Spleen (tissue), 11 donors: ENCODE measurements at regions not wholly inside any gene's neighbourhood (a gene's known extent, or its start where the extent isn't known, plus 50 kb on each side); places are given as distances from the start of the nearest gene placed in this dataset.
"Not testable (repeated sequence)": the region's sequence is repeated elsewhere in the genome, so short reads cannot be mapped to it uniquely, and the experiment has no call there.

ENCODE experiments used
- DNase-seq: peaks from one replicate; pipeline ENCODE4 v3.0.0-alpha.2; 2020
- H3K27ac ChIP-seq, 8 donors: fragments of 200-600 bp; sonication (generic) in 7 of 8; 1 replicate in 4 of 8; 2 replicates in 4 of 8; pipeline versions ENCODE4 v1.5.0 to v1.8.0; 2016 to 2021; ENCODE audit warnings: inconsistent platforms in 4 of 8, mild to moderate bottlenecking in 4 of 8, moderate library complexity in 1 of 8
- H3K27me3 ChIP-seq, 7 donors: fragments of 200-600 bp; sonication (generic) in 6 of 7; replicated peaks in 1 of 7; 1 replicate in 4 of 7; 2 replicates in 3 of 7; pipeline versions ENCODE4 v1.5.0 to v1.8.0; 2016 to 2021; ENCODE audit warnings: inconsistent platforms in 3 of 7, mild to moderate bottlenecking in 1 of 7
- H3K36me3 ChIP-seq, 6 donors: fragments of 200-600 bp; sonication (generic) in 5 of 6; 1 replicate in 4 of 6; 2 replicates in 2 of 6; pipeline versions ENCODE4 v1.5.0 to v1.8.0; 2016 to 2021; ENCODE audit warnings: inconsistent platforms in 2 of 6
- H3K4me1 ChIP-seq, 6 donors: fragments of 200-600 bp; sonication (generic) in 5 of 6; 1 replicate in 3 of 6; 2 replicates in 3 of 6; pipeline versions ENCODE4 v1.5.0 to v1.8.0; 2016 to 2021; ENCODE audit warnings: inconsistent platforms in 3 of 6
- H3K4me3 ChIP-seq, 8 donors: fragments of 200-600 bp; sonication (generic) in 7 of 8; 1 replicate in 4 of 8; 2 replicates in 4 of 8; pipeline versions ENCODE4 v1.5.0 to v1.8.0; 2016 to 2021; ENCODE audit warnings: inconsistent platforms in 4 of 8, mild to moderate bottlenecking in 4 of 8, moderate library complexity in 2 of 8
- H3K9me3 ChIP-seq, 8 donors: fragments of 200-600 bp; sonication (generic) in 7 of 8; 1 replicate in 4 of 8; 2 replicates in 4 of 8; pipeline versions ENCODE4 v1.5.0 to v1.8.0; 2016 to 2021; ENCODE audit warnings: inconsistent platforms in 4 of 8
- POLR2A ChIP-seq, 3 donors: fragments of 450-650 bp; IDR thresholded peaks; one replicate each; pipeline ENCODE4 v1.5.1; 2017; ENCODE audit warnings: antibody characterized with exemption in 3 of 3, mild to moderate bottlenecking in 1 of 3
- POLR2AphosphoS5 ChIP-seq, 3 donors: sonication (generic); formaldehyde crosslinking; IDR thresholded peaks; one replicate each; pipeline ENCODE4 v1.5.1; 2017; ENCODE audit warnings: antibody characterized with exemption in 3 of 3
- WGBS, 5 donors: extraction: QIAGEN DNeasy Blood & Tissue Kit in 3 of 5; methylation state at CpG; one replicate each; pipeline versions ENCODE4 v1.1.5 to v1.1.7; 2013 to 2018; 5-methylcytosine and 5-hydroxymethylcytosine counted together
- intact Hi-C: fragments of 100-400 bp; cut with DNase I; formaldehyde crosslinking; loops from one replicate; pipeline ENCODE4 v1.15.0; 2023; ENCODE audit warnings: low total_unique reads
- TF ChIP-seq, protein P1 (sequence below), 11 experiments: fragments of 200-600 bp in 7 of 11; fragments of 450-650 bp in 4 of 11; sonication (generic) in 4 of 11; IDR thresholded peaks in 8 of 11; conservative IDR thresholded peaks in 3 of 11; 1 replicate in 7 of 11; 2 replicates in 4 of 11; pipeline versions ENCODE4 v1.4.0 to v1.8.0; 2016 to 2021; ENCODE audit warnings: antibody characterized with exemption in 11 of 11, inconsistent platforms in 4 of 11, mild to moderate bottlenecking in 1 of 11
- donor health status: healthy with polysubstance abuse.
- donor health status: DM: no; HTN: no; CAD: no; lungs with moderate emphysema.
- donor health status: DM: no; HTN: no; CAD: no.
- donor health status: Bipolar disorder and iron deficiency.
- donor health status: healthy.
- donor health status: DM: no; HTN: no; CAD: no.
- donor health status: DM: yes; HTN: yes; CAD: no.

DNA sequence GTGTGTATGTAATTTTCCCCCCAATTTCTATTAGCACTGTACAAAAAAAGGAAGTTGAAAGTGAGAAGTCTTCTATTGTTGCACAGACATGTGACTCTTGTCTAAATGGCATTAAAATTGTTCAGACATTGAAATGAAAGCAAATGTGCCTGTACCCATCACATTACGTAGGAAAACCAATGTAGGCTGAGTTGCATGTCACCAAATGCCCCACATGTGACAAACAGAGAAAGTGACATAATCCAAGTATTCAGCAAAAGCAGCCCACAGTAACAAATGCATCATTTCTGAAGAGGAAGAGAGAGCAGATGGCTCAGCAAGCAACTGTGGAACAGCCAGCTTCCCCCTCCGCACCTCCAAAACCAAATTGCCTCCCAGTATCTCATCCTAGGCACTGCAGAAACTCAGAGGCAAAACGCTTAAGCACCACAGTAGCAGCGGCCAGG is 161.5 kb upstream of the NR4A3 start:
- intact Hi-C loops = no loop called here
- Histone ChIP-seq H3K4me1 (peaks cover 0 to 13% (median 0%) of the 10 kb centered on the region in 6 donors), H3K4me3 (peak overlapping the region in 1 of 8 donors; percentile 4), H3K9me3 (no peaks in the 10 kb centered on the region), H3K36me3 (no peaks in the 10 kb centered on the region), H3K27me3 (no peaks in the 10 kb centered on the region), H3K27ac (peak overlapping the region in 7 of 8 donors; percentile 5 to 73 (median 43))
- DNase-seq = no peak
- TF ChIP-seq POLR2AphosphoS5 (IDR thresholded peaks at IDR 0.05) (peak in 1 of 3 donors; percentile 12), POLR2A (IDR thresholded peaks at IDR 0.05) (no peak)
- TF ChIP-seq, protein P1, sequence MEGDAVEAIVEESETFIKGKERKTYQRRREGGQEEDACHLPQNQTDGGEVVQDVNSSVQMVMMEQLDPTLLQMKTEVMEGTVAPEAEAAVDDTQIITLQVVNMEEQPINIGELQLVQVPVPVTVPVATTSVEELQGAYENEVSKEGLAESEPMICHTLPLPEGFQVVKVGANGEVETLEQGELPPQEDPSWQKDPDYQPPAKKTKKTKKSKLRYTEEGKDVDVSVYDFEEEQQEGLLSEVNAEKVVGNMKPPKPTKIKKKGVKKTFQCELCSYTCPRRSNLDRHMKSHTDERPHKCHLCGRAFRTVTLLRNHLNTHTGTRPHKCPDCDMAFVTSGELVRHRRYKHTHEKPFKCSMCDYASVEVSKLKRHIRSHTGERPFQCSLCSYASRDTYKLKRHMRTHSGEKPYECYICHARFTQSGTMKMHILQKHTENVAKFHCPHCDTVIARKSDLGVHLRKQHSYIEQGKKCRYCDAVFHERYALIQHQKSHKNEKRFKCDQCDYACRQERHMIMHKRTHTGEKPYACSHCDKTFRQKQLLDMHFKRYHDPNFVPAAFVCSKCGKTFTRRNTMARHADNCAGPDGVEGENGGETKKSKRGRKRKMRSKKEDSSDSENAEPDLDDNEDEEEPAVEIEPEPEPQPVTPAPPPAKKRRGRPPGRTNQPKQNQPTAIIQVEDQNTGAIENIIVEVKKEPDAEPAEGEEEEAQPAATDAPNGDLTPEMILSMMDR (IDR thresholded peaks at IDR 0.05 in 8 of 11, conservative IDR thresholded peaks at IDR 0.05 in 3 of 11) = no peak
- WGBS, 5 donors = 39 to 57% (median 48%) methylated on average over 4 of the region's 4 CpGs

DNA sequence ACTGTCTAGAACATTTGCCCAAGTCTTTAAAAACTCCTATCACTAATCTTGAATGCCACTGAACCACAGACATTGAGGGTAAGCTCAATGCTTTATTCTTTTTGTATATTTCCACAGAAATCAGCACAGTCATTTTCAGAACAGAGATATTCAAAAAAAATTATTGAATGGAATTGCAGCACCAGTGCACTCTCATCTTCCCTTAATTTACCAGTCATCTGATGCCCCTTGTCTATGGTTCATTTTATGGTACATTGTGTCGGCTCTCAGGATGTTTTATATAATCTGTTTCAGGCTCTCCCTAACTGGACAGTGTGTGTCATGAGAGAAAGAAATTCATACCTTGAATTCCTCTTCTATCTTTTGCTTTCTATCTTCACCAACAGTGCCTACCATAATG is 158.4 kb upstream of the NR4A3 start:
- 76 to 89% (median 80%) methylated on average over 1 of the region's 1 CpG for WGBS, 5 donors
- intact Hi-C loops = no loop called here
- H3K4me1 ChIP-seq = peaks cover 0 to 16% (median 0%) of the 10 kb centered on the region in 6 donors
- no peaks in the 10 kb centered on the region for H3K27me3 ChIP-seq
- no peaks in the 10 kb centered on the region for H3K9me3 ChIP-seq
- no peak for DNase-seq
- no peak overlapping the region for H3K4me3 ChIP-seq
- TF ChIP-seq, protein P1 (IDR thresholded peaks at IDR 0.05 in 8 of 11, conservative IDR thresholded peaks at IDR 0.05 in 3 of 11) = no peak
- TF ChIP-seq POLR2A (IDR thresholded peaks at IDR 0.05) = no peak
- no peak for TF ChIP-seq POLR2AphosphoS5 (IDR thresholded peaks at IDR 0.05)
- H3K27ac ChIP-seq = no peak overlapping the region
- no peaks in the 10 kb centered on the region for H3K36me3 ChIP-seq

DNA sequence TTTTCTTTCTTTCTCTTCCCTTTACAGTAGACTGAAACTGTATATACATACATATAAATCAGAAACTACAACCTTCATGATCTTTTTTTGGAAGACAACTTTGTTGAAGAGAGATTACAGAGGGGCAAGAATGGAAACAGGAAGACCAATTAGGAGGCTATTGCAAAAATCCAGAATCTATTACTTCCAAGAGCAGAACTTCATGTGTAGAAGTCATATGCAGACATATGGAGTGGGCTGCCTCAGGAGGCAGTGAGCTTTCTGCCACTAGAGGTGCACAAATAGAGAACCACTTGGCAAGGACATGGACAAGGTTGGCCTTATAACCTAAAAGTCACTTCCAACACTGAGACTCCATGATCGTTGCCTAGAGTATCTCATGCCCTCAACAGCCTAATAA is 157.8 kb upstream of the NR4A3 start:
- TF ChIP-seq POLR2AphosphoS5 (IDR thresholded peaks at IDR 0.05) (no peak), POLR2A (IDR thresholded peaks at IDR 0.05) (no peak)
- TF ChIP-seq, protein P1 (IDR thresholded peaks at IDR 0.05 in 8 of 11, conservative IDR thresholded peaks at IDR 0.05 in 3 of 11) = no peak
- intact Hi-C loops = no loop called here
- WGBS, 5 donors = 83 to 96% (median 88%) methylated on average over 1 of the region's 1 CpG
- no peaks in the 10 kb centered on the region for H3K27me3 ChIP-seq
- no peak for DNase-seq
- no peaks in the 10 kb centered on the region for H3K36me3 ChIP-seq
- H3K4me3 ChIP-seq = no peak overlapping the region
- H3K4me1 ChIP-seq = peaks cover 0 to 16% (median 0%) of the 10 kb centered on the region in 6 donors
- no peak overlapping the region for H3K27ac ChIP-seq
- H3K9me3 ChIP-seq = no peaks in the 10 kb centered on the region

DNA sequence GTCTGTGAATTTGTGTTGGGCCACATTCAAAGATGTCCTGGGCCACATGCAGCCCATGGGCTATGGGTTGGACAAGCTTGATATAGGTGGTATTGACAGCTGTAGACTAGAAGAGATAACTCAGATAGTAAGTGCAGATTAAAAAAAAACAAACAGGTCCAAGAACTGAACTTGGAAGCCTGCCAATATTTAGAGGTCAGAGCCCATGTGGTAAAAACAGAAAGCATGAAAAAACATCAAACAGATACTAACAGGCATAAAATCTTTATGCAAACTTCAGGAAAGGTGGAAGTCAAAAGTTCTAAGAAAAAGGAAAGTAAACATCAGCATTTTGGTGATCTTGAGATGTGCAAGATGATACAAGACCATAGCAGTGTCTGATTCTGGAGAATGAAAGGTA is 155.1 kb upstream of the NR4A3 start:
- TF ChIP-seq POLR2A (IDR thresholded peaks at IDR 0.05) = no peak
- TF ChIP-seq POLR2AphosphoS5 (IDR thresholded peaks at IDR 0.05) = no peak
- TF ChIP-seq, protein P1 (IDR thresholded peaks at IDR 0.05 in 8 of 11, conservative IDR thresholded peaks at IDR 0.05 in 3 of 11) = no peak
- no peak overlapping the region for H3K27ac ChIP-seq
- intact Hi-C loops = no loop called here
- H3K4me3 ChIP-seq = no peak overlapping the region
- DNase-seq = no peak
- no peaks in the 10 kb centered on the region for H3K9me3 ChIP-seq
- H3K36me3 ChIP-seq = no peaks in the 10 kb centered on the region
- H3K4me1 ChIP-seq = peaks cover 0 to 3% (median 0%) of the 10 kb centered on the region in 6 donors
- no peaks in the 10 kb centered on the region for H3K27me3 ChIP-seq

DNA sequence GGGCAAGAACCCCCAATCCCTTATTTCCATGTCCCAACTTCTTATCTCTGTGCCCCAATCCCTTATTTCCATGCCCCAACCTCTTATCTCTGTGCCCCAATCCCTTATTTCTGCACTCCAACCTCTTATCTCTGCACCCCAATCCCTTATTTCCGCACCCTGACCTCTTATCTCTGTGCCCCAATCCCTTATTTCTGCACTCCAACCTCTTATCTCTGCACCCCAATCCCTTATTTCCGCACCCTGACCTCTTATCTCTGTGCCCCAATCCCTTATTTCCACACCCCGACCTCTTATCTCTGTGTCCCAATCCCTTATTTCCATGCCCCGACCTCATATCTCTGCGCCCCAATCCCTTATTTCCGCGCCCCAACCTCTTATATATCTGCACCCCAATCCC is 150.8 kb upstream of the NR4A3 start:
- 86 to 95% (median 88%) methylated on average over 7 of the region's 7 CpGs for WGBS, 5 donors
- H3K9me3 ChIP-seq, H3K4me3 ChIP-seq, intact Hi-C loops, DNase-seq, H3K27ac ChIP-seq, H3K36me3 ChIP-seq, H3K27me3 ChIP-seq, H3K4me1 ChIP-seq: not testable (repeated sequence)
